ENCODE measurements at regions not wholly inside any gene's neighbourhood (a gene's known extent, or its start where the extent isn't known, plus 50 kb on each side); places are given as distances from the start of the nearest gene placed in this dataset.
"Not testable (repeated sequence)": the region's sequence is repeated elsewhere in the genome, so short reads cannot be mapped to it uniquely, and the experiment has no call there.

GRCh38 chr2:216774620-216775019, 79.3 kb upstream of the IGFBP5 start:
- DNase-seq = no peak

GRCh38 chr2:216774180-216774579, 78.8 kb upstream of the IGFBP5 start:
- DNase-seq = no peak

GRCh38 chr2:216773072-216773471, 77.7 kb upstream of the IGFBP5 start:
- no peak for DNase-seq

GRCh38 chr2:216770717-216771116, 75.4 kb upstream of the IGFBP5 start:
- DNase-seq = no peak

GRCh38 chr2:216770050-216770449, 74.7 kb upstream of the IGFBP5 start:
- no peak for DNase-seq

GRCh38 chr2:216769626-216770025, 74.3 kb upstream of the IGFBP5 start:
- no peak for DNase-seq

- no peak for DNase-seq
These were observed 73.6 kb upstream of the IGFBP5 start for GRCh38 chr2:216768908-216769411.

- no peak for DNase-seq
These were observed 70.5 kb upstream of the IGFBP5 start for GRCh38 chr2:216765761-216766262.

- no peak for DNase-seq
These were observed 68.0 kb upstream of the IGFBP5 start for GRCh38 chr2:216763396-216763795.

GRCh38 chr2:216761809-216762208, 66.5 kb upstream of the IGFBP5 start:
- DNase-seq = no peak

- no peak for DNase-seq
These were observed 65.8 kb upstream of the IGFBP5 start for GRCh38 chr2:216761133-216761532.

GRCh38 chr2:216758256-216759155, 63.2 kb upstream of the IGFBP5 start:
- DNase-seq = no peak

- DNase-seq = no peak
These were observed 62.2 kb upstream of the IGFBP5 start for GRCh38 chr2:216757532-216757931.

- DNase-seq = no peak
These were observed 61.1 kb upstream of the IGFBP5 start for GRCh38 chr2:216756435-216756834.

- DNase-seq = no peak
These were observed 59.5 kb upstream of the IGFBP5 start for GRCh38 chr2:216754812-216755211.

GRCh38 chr2:216754336-216754735, 59.0 kb upstream of the IGFBP5 start:
- no peak for DNase-seq

- no peak for DNase-seq
These were observed 57.6 kb upstream of the IGFBP5 start for GRCh38 chr2:216752855-216753505.

GRCh38 chr2:216750750-216751149, 55.4 kb upstream of the IGFBP5 start:
- not testable (repeated sequence) for DNase-seq

- DNase-seq = not testable (repeated sequence)
These were observed 50.9 kb upstream of the IGFBP5 start for GRCh38 chr2:216746268-216746667.

GRCh38 chr2:216745453-216745852, 50.1 kb upstream of the IGFBP5 start:
- DNase-seq = no peak

All from T-helper 1 cell (primary cell).